ENCODE measurements at regions not wholly inside any gene's neighbourhood (a gene's known extent, or its start where the extent isn't known, plus 50 kb on each side); places are given as distances from the start of the nearest gene placed in this dataset.
"Not testable (repeated sequence)": the region's sequence is repeated elsewhere in the genome, so short reads cannot be mapped to it uniquely, and the experiment has no call there.

DNA sequence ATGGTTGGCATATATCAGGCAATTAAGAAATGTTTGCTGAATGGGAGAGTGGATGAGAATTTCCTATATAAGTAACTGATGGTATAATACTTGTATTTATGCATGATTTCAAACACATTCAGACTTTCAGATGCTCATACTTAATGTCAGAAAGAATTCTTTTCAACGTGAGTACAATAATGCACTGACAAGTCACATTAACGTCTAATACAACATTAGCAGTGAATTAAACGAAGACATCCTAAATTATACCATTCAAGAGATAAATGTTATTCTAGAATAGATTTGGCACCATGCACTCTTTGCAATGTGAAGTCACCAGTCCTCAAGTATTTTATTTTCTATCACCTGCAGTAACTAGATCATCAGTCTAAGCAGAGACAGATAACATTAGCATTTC lies 712.9 kb downstream of the TLE1 start:
- Histone ChIP-seq H3K27ac (no peak overlapping the region), H3K9me3 (peaks cover 0 to 6% (median 0%) of the 10 kb centered on the region in 3 donors), H3K4me1 (no peaks in the 10 kb centered on the region), H3K27me3 (no peaks in the 10 kb centered on the region), H3K4me3 (no peak overlapping the region), H3K36me3 (replicated peaks in 1 of 2; ENCODE audit: insufficient read depth in 1 of 2, low read depth in 2 of 2) (no peaks in the 10 kb centered on the region)
- ATAC-seq (no peak), DNase-seq (no peak)
- 53 to 55% methylated on average over 3 of the region's 3 CpGs for WGBS, 2 donors
- no peak for TF ChIP-seq POLR2A (IDR thresholded peaks at IDR 0.05)
- TF ChIP-seq, protein P1, sequence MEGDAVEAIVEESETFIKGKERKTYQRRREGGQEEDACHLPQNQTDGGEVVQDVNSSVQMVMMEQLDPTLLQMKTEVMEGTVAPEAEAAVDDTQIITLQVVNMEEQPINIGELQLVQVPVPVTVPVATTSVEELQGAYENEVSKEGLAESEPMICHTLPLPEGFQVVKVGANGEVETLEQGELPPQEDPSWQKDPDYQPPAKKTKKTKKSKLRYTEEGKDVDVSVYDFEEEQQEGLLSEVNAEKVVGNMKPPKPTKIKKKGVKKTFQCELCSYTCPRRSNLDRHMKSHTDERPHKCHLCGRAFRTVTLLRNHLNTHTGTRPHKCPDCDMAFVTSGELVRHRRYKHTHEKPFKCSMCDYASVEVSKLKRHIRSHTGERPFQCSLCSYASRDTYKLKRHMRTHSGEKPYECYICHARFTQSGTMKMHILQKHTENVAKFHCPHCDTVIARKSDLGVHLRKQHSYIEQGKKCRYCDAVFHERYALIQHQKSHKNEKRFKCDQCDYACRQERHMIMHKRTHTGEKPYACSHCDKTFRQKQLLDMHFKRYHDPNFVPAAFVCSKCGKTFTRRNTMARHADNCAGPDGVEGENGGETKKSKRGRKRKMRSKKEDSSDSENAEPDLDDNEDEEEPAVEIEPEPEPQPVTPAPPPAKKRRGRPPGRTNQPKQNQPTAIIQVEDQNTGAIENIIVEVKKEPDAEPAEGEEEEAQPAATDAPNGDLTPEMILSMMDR (IDR thresholded peaks at IDR 0.05) = no peak
- intact Hi-C loops (cut with DNase I) = no loop called here

DNA sequence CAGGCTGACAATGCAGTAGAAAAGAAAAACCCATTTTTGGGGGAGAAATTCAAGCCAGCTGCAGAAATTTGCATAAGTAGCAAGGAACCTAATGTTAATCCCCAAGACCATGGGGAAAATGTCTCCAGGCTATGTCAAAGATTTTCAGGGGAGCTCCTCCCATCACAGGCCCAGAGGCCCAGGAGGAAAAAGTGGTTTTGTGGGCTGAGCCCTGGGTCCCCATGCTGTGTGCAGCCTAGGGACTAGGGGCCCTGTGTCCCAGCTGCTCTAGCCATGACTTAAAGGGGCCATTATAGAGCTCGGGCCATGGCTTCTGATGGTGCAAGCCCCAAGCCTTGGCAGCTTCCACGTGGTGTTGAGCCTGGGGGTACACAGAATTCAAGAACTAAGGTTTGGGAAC lies 719.0 kb downstream of the TLE1 start:
- 60 to 71% methylated on average over 2 of the region's 2 CpGs for WGBS, 2 donors
- H3K9me3 ChIP-seq; ATAC-seq; intact Hi-C loops (cut with DNase I); H3K36me3 ChIP-seq (replicated peaks in 1 of 2; ENCODE audit: insufficient read depth in 1 of 2, low read depth in 2 of 2); H3K27ac ChIP-seq; DNase-seq; H3K27me3 ChIP-seq; H3K4me3 ChIP-seq; H3K4me1 ChIP-seq: not testable (repeated sequence)

DNA sequence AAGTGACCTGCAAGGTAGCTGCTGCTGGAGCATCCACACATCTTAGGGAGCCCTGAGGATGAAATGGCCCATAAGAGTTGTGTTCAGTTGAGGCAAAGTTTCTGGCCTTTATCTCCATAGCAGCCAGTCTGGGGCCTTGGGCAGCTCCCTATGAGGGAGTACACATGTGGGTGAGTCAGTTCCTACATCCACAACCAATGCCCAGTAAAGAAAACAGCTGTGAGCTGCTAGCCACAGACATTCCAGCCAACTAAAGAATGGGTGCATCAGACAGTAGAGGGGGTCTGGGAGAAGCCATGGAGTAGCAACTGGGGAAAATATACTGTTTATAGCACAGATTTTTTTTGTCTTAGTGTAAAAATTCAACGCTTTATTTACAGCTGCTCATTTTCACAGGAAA lies 720.7 kb downstream of the TLE1 start:
- no peaks in the 10 kb centered on the region for H3K27me3 ChIP-seq
- no peaks in the 10 kb centered on the region for H3K4me1 ChIP-seq
- intact Hi-C loops (cut with DNase I) = no loop called here
- H3K36me3 ChIP-seq (replicated peaks in 1 of 2; ENCODE audit: insufficient read depth in 1 of 2, low read depth in 2 of 2) = no peaks in the 10 kb centered on the region
- WGBS, 2 donors = 83 to 100% methylated on average over 1 of the region's 1 CpG
- no peak for DNase-seq
- no peak overlapping the region for H3K4me3 ChIP-seq
- no peak overlapping the region for H3K27ac ChIP-seq
- ATAC-seq = no peak
- H3K9me3 ChIP-seq = no peaks in the 10 kb centered on the region
- no peak for TF ChIP-seq POLR2A (IDR thresholded peaks at IDR 0.05)
- TF ChIP-seq, protein P1 (IDR thresholded peaks at IDR 0.05) = no peak

DNA sequence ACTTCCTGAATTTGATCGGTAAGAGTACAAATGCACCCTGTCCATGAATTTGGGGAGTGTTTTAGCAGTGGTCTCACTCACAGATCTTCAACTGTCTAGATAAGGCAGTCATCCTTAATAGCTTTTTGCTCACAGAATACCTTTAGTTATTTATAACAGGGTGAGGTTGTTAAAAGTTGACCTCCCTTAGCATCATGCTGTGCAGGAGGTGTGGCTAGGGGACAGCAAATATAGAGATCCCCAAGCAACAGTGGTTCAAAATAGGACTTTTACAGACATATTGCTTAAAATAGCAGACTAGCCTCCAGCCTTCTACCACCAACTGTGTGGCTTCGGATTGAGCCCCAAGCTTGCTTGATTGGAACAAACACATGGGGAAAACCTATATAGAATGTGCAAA lies 724.4 kb downstream of the TLE1 start:
- Histone ChIP-seq H3K4me3 (no peak overlapping the region), H3K9me3 (no peaks in the 10 kb centered on the region), H3K4me1 (no peaks in the 10 kb centered on the region), H3K36me3 (replicated peaks in 1 of 2; ENCODE audit: insufficient read depth in 1 of 2, low read depth in 2 of 2) (no peaks in the 10 kb centered on the region), H3K27me3 (no peaks in the 10 kb centered on the region), H3K27ac (no peak overlapping the region)
- no peak for ATAC-seq
- DNase-seq = no peak
- WGBS, 2 donors = 50 to 65% methylated on average over 2 of the region's 2 CpGs
- intact Hi-C loops (cut with DNase I) = no loop called here
- TF ChIP-seq POLR2A (IDR thresholded peaks at IDR 0.05) = no peak
- TF ChIP-seq, protein P1 (IDR thresholded peaks at IDR 0.05) = no peak

DNA sequence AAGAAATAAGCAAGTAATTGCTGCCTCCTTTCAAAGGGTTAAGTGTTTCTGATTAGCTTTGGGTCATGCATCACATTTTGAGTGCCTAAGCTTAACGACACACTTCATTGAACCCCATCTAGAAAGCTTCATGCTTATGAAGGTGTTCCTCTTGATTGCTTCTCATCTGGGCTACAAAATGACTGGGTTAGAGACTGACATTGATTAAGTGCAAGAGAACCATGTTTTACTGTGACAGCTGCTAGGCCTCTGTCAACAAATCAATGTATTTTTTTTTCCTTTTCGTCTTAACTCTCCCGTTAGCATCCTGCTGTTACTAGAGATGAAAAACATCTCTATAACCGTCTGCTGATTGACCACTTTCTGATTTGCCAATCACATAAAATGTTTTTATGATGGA lies 725.0 kb downstream of the TLE1 start:
- no peak for ATAC-seq
- Histone ChIP-seq H3K36me3 (replicated peaks in 1 of 2; ENCODE audit: insufficient read depth in 1 of 2, low read depth in 2 of 2) (no peaks in the 10 kb centered on the region), H3K9me3 (no peaks in the 10 kb centered on the region), H3K27me3 (no peaks in the 10 kb centered on the region), H3K4me3 (no peak overlapping the region), H3K27ac (no peak overlapping the region), H3K4me1 (no peaks in the 10 kb centered on the region)
- TF ChIP-seq, protein P1 (IDR thresholded peaks at IDR 0.05) = no peak
- no peak for TF ChIP-seq POLR2A (IDR thresholded peaks at IDR 0.05)
- intact Hi-C loops (cut with DNase I) = no loop called here
- no peak for DNase-seq
- 12 to 17% methylated on average over 4 of the region's 4 CpGs for WGBS, 2 donors

Data from body of pancreas (tissue), 4 donors.